ENCODE measurements at regions not wholly inside any gene's neighbourhood (a gene's known extent, or its start where the extent isn't known, plus 50 kb on each side); places are given as distances from the start of the nearest gene placed in this dataset.

GRCh38 chr2:23178396-23178795 lies 206.6 kb upstream of the KLHL29 start:
- H3K4me3 ChIP-seq (ENCODE audit: low read length) = no peak overlapping the region
- TF ChIP-seq CTCF (conservative IDR thresholded peaks at IDR 0.05; ENCODE audit: low read length) = no peak
- no peak for DNase-seq (ENCODE audit: low read depth)

GRCh38 chr2:23183733-23184132 lies 201.2 kb upstream of the KLHL29 start:
- TF ChIP-seq CTCF (conservative IDR thresholded peaks at IDR 0.05; ENCODE audit: low read length) = no peak
- H3K4me3 ChIP-seq (ENCODE audit: low read length) = no peak overlapping the region
- DNase-seq (ENCODE audit: low read depth) = no peak

- no peak for DNase-seq (ENCODE audit: low read depth)
- no peak for TF ChIP-seq CTCF (conservative IDR thresholded peaks at IDR 0.05; ENCODE audit: low read length)
- no peak overlapping the region for H3K4me3 ChIP-seq (ENCODE audit: low read length)
These were observed 186.5 kb upstream of the KLHL29 start for GRCh38 chr2:23198316-23199114.

- H3K4me3 ChIP-seq (ENCODE audit: low read length) = no peak overlapping the region
- peak; percentile 30 for DNase-seq (ENCODE audit: low read depth)
- peak; percentile 69 for TF ChIP-seq CTCF (conservative IDR thresholded peaks at IDR 0.05; ENCODE audit: low read length)
These were observed 185.7 kb upstream of the KLHL29 start for GRCh38 chr2:23199115-23199918.

- no peak for TF ChIP-seq CTCF (conservative IDR thresholded peaks at IDR 0.05; ENCODE audit: low read length)
- no peak for DNase-seq (ENCODE audit: low read depth)
- H3K4me3 ChIP-seq (ENCODE audit: low read length) = no peak overlapping the region
These were observed 184.8 kb upstream of the KLHL29 start for GRCh38 chr2:23200068-23200786.

- H3K4me3 ChIP-seq (ENCODE audit: low read length) = no peak overlapping the region
- DNase-seq (ENCODE audit: low read depth) = no peak
- no peak for TF ChIP-seq CTCF (conservative IDR thresholded peaks at IDR 0.05; ENCODE audit: low read length)
These were observed 184.2 kb upstream of the KLHL29 start for GRCh38 chr2:23200787-23201114.

Data from AG10803 (cell line).